WERI-Rb-1 (cell line): ENCODE measurements at regions not wholly inside any gene's neighbourhood (a gene's known extent, or its start where the extent isn't known, plus 50 kb on each side); places are given as distances from the start of the nearest gene placed in this dataset.

ENCODE experiments used
- DNase-seq: peaks from one replicate; pipeline ENCODE4 v3.0.0-alpha.2; 2020
- H3K27ac ChIP-seq: fragments of 250-450 bp; sonication (Bioruptor Pico); 2 replicates; pipeline ENCODE4 v1.5.1; 2020; ENCODE audit warnings: mild to moderate bottlenecking, moderate library complexity
- H3K27me3 ChIP-seq: fragments of 250-450 bp; sonication (Bioruptor Pico); 2 replicates; pipeline ENCODE4 v1.5.1; 2021; ENCODE audit warnings: mild to moderate bottlenecking, low read depth, moderate library complexity; ENCODE audit not compliant: insufficient read depth, severe bottlenecking
- H3K36me3 ChIP-seq: fragments of 250-450 bp; sonication (Bioruptor Pico); 2 replicates; pipeline ENCODE4 v1.5.1; 2020; ENCODE audit warnings: mild to moderate bottlenecking, moderate library complexity
- H3K4me3 ChIP-seq: 2 replicates; pipeline ENCODE4 v1.5.1; 2011; ENCODE audit warnings: low read depth, mild to moderate bottlenecking, control low read depth, low read length
- H3K9me3 ChIP-seq: fragments of 250-450 bp; sonication (Bioruptor Pico); 2 replicates; pipeline ENCODE4 v1.5.1; 2021; ENCODE audit warnings: mild to moderate bottlenecking, moderate library complexity; ENCODE audit not compliant: severe bottlenecking
- TF ChIP-seq, protein P1 (sequence below): IDR thresholded peaks from 2 replicates; pipeline ENCODE4 v1.5.1; 2011; ENCODE audit warnings: low read depth, mild to moderate bottlenecking, control low read depth, inconsistent platforms, low read length

DNA sequence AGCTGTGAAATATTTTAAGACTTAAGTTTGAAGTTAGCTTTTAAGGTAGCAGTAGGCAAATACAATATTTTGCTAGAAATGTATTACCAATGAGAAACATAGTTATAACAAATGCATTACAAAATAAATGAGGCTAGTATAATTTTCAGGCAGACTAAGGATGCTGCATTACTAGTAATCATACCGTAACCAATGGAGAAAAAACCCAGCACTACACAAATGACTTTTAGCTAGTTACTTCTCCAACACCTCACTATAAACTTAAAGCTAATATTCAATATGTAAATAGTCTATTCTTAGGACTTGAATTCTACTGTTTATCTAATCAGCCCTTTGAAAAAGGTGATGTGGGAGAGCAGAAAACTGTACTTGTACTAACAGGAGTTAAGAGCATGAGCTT, 285.3 kb upstream of the KLF14 start:
- no peak for DNase-seq
- no peaks in the 10 kb centered on the region for H3K9me3 ChIP-seq
- TF ChIP-seq, protein P1, sequence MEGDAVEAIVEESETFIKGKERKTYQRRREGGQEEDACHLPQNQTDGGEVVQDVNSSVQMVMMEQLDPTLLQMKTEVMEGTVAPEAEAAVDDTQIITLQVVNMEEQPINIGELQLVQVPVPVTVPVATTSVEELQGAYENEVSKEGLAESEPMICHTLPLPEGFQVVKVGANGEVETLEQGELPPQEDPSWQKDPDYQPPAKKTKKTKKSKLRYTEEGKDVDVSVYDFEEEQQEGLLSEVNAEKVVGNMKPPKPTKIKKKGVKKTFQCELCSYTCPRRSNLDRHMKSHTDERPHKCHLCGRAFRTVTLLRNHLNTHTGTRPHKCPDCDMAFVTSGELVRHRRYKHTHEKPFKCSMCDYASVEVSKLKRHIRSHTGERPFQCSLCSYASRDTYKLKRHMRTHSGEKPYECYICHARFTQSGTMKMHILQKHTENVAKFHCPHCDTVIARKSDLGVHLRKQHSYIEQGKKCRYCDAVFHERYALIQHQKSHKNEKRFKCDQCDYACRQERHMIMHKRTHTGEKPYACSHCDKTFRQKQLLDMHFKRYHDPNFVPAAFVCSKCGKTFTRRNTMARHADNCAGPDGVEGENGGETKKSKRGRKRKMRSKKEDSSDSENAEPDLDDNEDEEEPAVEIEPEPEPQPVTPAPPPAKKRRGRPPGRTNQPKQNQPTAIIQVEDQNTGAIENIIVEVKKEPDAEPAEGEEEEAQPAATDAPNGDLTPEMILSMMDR, result no peak
- no peaks in the 10 kb centered on the region for H3K36me3 ChIP-seq
- no peaks in the 10 kb centered on the region for H3K27me3 ChIP-seq
- no peak overlapping the region for H3K4me3 ChIP-seq
- H3K27ac ChIP-seq, result no peak overlapping the region

DNA sequence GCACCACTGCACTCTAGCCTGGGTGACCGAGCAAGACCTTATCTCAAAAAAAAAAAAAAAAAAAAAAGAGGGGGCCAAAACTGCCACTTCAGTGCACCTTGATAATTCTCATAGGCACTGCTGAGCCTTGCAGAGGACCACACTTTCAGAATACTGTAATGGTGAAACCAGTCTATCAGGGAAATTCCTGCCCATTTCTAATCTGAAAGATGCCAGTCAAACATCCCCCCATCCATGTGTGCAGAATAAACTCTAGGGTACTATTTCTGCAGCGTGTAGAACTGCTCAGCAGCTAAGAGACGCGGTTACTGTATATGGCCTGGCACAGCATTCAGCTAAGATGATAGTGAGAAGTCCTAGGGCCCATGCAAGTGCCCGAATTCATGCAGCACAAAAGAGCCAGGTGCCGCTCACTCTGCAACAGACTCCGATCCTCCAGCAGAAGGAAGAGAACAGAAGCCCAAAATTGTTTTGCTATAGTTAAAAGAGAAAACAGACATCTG, 286.8 kb upstream of the KLF14 start:
- no peaks in the 10 kb centered on the region for H3K36me3 ChIP-seq
- TF ChIP-seq, protein P1, result no peak
- DNase-seq, result no peak
- no peaks in the 10 kb centered on the region for H3K27me3 ChIP-seq
- no peaks in the 10 kb centered on the region for H3K9me3 ChIP-seq
- H3K4me3 ChIP-seq, result no peak overlapping the region
- no peak overlapping the region for H3K27ac ChIP-seq

DNA sequence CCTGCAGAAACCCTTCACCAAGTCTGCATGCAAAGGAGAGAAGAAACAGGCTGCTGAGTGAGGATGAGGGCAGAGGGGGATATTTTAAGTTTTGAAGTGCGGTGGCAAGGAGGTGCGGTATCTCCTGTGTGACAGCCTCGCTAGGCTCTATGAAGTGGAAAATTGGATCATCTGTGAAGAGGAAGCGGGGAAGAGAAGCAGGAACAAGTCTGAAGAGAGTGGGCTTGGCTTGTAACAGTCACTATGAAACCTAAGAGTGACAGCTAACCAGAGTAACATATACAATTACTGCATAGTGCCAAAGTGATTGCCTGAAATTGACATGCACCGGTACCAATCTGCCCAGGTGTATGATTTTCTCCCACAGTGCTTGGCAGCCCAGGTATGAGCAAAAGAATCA, 287.5 kb upstream of the KLF14 start:
- H3K4me3 ChIP-seq, result no peak overlapping the region
- H3K9me3 ChIP-seq, result no peaks in the 10 kb centered on the region
- no peak for DNase-seq
- no peaks in the 10 kb centered on the region for H3K36me3 ChIP-seq
- H3K27ac ChIP-seq, result no peak overlapping the region
- no peaks in the 10 kb centered on the region for H3K27me3 ChIP-seq
- TF ChIP-seq, protein P1, result no peak

DNA sequence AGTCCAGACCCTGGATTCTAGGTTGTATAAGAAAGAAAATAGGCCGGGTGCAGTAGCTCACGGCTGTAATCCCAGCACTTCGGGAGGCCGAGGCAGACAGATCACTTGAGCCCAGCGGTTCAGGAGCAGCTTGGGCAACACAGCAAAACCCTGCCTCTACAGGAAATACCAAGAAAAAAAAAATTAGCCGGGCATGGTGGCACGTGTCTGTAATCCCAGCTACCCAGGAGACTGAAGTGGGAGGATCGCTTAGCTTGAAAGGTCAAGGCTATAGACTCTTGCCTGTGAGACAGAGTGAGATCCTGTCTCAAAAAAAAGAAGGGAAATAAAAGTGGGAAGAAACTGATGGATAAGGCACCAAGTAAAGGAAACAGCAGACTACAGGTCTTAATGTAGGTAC, 287.9 kb upstream of the KLF14 start:
- DNase-seq, result no peak
- no peaks in the 10 kb centered on the region for H3K9me3 ChIP-seq
- TF ChIP-seq, protein P1, result no peak
- no peak overlapping the region for H3K4me3 ChIP-seq
- H3K27ac ChIP-seq, result no peak overlapping the region
- H3K36me3 ChIP-seq, result no peaks in the 10 kb centered on the region
- H3K27me3 ChIP-seq, result no peaks in the 10 kb centered on the region

DNA sequence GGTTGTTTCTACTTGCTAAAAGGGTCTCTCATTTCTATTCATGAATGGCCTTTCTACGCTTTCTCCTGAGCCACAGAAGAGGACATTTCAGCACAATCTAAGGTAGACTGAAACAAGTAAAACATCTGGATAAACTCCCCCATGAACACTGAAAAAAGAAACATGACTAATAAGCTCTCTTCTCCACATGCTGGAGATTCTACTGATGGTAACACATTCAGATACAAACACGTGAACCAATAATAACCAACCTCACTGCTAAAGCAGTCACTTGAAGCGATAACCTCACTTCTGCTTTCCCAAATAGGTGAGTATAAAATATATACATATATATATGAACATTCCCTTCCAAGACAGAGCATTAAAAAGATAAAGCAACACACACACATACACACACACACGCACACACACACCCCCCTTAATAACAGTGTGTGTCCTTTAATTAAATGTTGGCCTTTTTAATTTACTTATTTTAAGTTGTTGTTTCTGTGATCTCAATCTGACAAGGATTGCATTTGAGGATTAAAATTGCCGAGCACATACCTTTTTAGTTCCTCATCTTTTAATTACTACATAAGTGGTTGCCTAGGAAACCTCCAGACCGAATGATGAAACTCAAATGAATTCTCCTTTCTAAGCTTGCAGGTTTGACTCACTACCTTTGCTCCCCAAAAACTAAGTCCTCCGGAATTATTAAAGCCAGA, 292.4 kb upstream of the KLF14 start:
- DNase-seq, result no peak
- no peak overlapping the region for H3K4me3 ChIP-seq
- TF ChIP-seq, protein P1, result no peak

DNA sequence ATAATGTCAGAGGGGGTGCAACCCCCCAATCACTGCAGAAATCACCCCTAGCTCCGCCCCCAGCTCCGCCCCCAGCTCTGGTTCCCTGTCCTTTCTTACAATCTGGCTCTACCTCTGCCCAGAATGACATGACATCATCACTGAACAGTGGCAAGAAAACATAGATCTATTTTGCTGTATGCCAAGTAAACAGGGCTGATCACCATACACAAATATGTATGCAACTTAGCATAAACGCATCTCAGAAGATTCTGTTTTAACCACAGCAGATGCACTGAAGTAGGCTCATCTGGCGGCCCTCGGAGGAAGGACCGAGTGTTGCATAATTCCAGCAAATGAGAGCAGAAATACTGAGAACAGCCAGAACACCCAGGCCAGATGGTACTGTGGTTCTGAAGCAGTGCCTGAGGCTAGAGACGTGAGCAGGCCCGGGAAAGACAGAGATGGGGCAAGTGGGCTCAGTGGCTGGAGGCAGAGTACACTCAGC, 293.3 kb upstream of the KLF14 start:
- TF ChIP-seq, protein P1, result no peak
- no peaks in the 10 kb centered on the region for H3K9me3 ChIP-seq
- H3K36me3 ChIP-seq, result no peaks in the 10 kb centered on the region
- no peak for DNase-seq
- no peak overlapping the region for H3K27ac ChIP-seq
- no peaks in the 10 kb centered on the region for H3K27me3 ChIP-seq
- no peak overlapping the region for H3K4me3 ChIP-seq

More for the DNA sequence above, 292.4 kb upstream of the KLF14 start:
- Histone ChIP-seq H3K27me3 (no peaks in the 10 kb centered on the region), H3K27ac (no peak overlapping the region), H3K36me3 (no peaks in the 10 kb centered on the region), H3K9me3 (no peaks in the 10 kb centered on the region)
